Activated CD8-positive, alpha-beta memory T cell treated with anti-CD3 and anti-CD28 coated beads, Interleukin-2, amount 50 U/mL, for 4 hours (primary cell): ENCODE measurements at regions not wholly inside any gene's neighbourhood (a gene's known extent, or its start where the extent isn't known, plus 50 kb on each side); places are given as distances from the start of the nearest gene placed in this dataset.
"Not testable (repeated sequence)": the region's sequence is repeated elsewhere in the genome, so short reads cannot be mapped to it uniquely, and the experiment has no call there.

Source experiments
- DNase-seq: peaks from one replicate; pipeline ENCODE4 v3.0.0-alpha.2; 2020

DNA sequence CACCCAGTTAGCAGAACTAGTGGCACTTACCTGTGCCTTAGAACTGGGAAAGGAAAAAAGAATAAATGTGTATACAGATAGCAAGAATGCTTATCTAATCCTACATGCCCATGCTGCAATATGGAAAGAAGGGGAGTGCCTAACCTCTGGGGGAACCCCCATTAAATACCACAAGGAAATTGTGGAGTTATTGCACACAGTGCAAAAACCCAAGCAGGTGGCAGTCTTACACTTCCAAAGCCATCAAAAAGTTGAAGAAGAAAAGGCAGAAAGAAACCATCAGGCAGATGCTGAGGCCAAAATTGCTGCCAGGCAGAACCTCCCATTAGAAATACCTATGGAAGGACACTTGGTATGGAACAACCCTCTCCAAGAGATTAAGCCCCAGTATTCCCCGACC is 246.1 kb upstream of the BTG1 start:
- not testable (repeated sequence) for DNase-seq

DNA sequence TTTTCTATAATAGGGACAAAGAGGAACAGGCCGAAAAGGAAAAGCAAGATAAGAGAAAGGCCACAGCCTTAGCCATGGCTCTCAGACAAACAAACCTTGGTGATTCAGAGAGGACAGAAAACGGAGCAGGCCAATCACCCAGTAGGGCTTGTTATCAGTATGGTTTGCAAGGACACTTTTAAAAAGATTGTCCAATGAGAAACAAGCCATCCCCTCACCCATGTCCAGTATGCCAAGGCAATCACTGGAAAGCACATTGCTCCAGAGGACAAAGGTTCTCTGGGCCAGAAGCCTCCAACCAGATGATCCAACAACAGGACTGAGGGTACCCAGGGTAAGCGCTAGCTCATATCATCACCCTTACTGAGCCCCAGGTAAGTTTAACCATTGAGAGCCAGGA is 243.8 kb upstream of the BTG1 start:
- no peak for DNase-seq

DNA sequence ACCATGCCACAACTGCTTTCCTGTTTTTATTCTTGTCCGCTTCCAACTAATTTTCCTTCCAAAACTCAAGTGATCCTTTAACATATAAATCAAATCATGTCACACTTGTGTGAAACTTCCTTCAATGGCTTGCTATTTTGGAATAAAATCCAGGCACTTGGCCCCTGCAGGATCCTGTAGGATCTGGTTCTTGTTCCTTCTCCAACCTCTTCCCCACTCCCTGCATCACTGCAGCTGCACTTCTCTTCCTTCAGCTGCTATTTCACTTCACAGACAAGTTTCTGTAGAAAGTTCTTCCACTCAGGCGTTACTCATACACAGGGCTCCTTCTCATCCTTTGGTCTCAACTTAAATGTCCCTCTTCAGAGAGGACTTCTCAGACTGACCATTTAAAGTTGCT is 239.7 kb upstream of the BTG1 start:
- no peak for DNase-seq

DNA sequence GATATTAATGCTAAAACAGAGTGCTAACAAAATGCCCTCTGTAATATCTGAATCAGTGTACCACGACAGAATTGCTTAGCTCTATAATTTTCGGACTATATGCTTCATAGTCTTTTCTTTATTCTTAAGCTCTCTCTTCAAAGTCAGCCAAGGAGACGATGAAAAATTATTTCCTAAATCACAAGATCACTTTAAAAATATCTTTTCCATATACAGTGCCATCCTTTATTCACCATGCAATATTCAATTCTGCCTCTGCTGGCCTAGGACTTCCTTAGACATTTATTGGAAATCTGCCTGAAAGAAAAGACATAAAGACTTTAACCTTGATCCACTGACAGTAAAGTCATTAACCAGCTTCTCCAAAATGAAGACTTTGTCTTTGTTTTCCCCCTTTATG is 238.9 kb upstream of the BTG1 start:
- no peak for DNase-seq

DNA sequence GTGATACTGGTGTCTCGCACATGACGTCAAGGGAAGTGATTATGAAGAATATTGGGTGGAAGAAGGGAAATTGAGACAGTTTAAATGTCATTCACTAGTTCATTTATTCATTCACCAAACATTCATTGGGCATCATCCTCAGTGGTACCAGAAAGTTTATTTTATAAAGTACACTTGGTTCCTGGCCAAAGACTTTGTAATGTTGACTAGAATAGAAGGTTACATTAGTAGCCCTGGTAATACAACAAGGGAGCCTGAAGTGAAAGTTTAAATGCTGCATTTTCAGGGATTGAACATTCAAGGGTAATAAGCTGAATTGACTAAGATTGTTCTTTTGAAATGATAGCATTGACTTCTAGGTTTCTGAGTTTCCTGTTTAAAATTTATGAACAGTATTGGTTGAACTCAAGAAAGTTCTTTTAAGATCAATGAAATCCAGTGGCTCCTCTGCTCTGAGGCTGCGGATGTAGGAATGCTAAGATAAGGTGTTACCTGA is 236.8 kb upstream of the BTG1 start:
- no peak for DNase-seq

DNA sequence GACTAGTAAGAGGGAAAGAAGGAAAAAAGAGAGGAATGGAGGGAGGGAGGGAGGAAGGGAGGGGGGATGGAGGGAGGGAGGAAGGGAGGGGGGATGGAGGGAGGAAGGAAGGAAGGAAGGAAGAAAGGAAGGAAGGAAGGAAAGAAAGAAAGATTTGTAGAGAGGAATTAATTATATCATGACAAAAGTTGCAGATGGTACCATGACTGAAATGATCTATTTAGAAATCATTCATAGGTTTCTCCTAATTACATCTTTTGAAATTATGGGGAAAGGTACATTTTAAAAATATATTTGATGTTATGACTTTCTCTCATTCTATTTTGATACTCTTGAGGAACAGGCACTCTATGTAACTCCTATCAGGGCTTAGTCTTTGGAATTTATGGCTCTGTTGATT is 236.2 kb upstream of the BTG1 start:
- no peak for DNase-seq

DNA sequence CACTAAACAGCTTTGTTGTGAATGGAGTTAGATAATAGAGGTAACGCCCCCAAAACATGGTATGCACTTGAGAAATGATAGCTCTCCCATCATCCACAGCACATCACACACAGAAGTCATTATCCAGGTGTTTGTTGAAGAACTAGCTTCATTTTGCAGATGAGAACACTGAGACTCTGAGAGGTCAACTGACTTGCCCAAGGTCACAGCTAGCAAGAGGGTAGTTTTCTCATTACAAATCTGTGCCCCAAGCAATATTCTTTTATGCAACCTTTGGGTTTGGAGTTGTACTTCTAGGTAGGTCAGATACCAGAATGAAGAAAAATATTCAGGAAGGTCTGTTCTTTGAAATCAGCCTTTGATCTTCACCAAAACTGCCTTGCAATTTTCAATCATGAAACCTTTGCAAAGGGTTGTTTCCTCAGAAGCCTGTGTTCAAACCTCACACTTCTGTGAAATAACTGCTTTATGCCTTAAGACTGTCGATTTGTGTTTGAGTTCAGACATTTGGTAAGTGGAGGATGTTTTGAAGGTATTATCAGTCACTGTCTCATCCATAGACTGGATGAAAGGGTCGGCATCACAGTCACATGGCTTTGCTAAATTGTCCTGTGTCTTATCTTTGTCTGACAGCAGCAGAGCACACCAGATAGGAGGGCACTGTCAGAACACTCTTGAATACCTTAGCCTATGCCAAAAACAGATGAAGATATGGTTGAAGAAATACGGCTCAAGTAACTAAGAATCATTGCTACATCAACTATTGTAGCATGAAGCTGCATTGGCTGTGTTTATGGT is 233.2 kb upstream of the BTG1 start:
- DNase-seq, result no peak

DNA sequence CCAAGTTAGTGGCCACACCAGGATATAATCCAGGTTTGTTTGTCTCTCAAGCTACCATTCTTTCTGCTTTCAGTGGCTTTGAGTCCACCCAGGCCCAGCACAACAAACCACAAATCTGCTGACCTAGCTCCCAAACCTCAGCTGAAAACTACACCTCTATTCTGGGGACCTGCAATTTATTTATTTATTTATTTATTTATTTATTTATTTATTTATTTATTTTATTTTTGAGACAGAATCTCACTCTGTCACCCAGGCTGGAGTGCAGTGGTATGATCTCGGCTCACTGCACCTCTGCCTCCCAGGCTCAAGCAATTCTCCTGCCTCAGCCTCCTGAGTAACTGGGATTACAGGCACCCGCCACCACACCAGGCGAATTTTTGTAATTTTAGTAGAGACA is 229.9 kb upstream of the BTG1 start:
- not testable (repeated sequence) for DNase-seq

DNA sequence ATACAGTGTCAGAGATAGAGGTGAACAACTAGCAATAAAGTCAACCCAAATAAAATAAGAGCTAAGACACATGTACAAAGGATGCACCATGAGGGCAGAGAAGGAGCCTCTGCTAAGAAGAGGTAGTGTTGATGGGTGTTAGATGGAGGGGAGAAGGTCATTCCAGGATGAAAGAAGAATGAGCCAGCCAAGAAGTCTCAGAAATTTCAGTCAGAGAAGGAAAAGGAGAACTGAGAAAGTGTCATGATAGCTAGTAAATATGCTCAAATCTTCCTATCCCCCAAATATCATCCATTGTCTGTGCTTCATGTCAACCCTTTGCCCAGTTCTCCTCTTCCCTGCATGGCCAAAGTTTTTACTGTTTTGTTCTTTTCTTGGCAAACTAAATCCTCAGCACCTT is 225.2 kb upstream of the BTG1 start:
- no peak for DNase-seq

DNA sequence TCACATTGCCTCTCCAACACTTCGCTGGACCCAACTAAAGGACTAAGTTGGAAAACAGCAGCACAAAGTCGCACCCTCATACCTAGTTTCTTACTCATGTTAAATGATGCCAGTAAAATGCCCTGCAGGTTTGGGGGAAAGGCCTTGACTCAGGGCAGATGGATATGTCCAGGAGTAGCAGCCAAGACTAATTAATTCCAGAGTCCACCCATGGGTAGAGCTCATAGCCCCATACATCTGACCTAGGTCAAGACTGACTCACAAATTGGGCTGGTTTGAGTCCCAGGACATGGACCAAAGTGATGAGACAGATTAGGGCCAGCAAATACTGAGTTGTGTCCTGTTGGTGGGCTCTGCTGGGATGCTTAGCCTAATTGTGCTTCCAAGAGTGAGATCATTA is 224.0 kb upstream of the BTG1 start:
- DNase-seq, result no peak

DNA sequence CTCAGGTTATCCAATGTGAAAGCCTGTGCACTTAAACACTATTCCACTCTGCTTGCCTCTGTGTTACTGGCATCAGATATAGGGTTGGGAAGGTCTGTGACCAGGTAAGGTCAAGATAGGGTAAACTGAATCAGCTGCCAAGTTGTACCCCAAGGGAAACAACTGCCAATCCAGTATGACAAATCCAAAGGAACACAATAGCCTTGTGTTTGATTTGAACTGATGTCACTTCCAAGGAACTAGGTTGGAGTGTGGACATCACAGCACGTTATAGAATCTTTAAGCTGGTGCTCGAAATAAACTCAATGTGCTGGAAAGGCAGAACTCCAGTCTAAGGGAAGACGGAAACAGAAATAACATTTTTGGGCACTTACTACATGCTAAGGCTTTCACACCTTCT is 223.4 kb upstream of the BTG1 start:
- no peak for DNase-seq

DNA sequence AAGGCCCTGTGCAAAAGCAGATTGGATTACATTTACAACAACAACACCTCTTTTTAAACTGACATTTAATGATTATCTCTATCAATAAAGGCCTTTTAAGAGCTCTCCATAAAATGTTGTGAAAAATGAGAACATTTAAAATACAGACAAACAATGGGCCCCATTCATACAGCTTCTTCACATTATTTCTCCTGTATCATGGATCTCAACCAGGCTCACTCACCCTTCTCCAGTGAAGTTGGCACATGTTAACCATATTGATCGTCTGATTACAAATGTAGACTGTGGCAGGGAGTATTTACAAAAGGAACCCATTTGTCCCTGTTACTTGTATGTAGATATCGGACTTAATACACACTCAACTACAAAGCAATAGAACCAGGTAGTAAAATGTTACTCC is 220.2 kb upstream of the BTG1 start:
- no peak for DNase-seq

DNA sequence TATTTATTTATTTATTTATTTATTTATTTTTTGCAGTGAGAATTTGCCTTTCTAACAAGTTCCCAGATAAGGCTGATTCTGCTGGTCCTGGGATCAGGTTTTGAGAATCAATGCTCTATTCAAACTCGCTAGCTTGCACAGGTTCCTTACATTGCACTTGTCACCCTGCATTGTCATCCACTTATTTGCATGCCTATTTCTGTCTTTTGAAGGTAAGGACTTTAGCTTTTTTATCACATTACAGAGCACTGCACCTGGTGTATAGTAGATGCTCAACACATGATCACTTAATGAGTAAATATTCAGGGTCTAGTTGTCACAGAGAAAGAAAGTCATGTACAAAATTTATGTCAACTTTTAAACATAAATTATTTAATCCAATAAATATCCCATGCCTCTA is 219.7 kb upstream of the BTG1 start:
- no peak for DNase-seq

DNA sequence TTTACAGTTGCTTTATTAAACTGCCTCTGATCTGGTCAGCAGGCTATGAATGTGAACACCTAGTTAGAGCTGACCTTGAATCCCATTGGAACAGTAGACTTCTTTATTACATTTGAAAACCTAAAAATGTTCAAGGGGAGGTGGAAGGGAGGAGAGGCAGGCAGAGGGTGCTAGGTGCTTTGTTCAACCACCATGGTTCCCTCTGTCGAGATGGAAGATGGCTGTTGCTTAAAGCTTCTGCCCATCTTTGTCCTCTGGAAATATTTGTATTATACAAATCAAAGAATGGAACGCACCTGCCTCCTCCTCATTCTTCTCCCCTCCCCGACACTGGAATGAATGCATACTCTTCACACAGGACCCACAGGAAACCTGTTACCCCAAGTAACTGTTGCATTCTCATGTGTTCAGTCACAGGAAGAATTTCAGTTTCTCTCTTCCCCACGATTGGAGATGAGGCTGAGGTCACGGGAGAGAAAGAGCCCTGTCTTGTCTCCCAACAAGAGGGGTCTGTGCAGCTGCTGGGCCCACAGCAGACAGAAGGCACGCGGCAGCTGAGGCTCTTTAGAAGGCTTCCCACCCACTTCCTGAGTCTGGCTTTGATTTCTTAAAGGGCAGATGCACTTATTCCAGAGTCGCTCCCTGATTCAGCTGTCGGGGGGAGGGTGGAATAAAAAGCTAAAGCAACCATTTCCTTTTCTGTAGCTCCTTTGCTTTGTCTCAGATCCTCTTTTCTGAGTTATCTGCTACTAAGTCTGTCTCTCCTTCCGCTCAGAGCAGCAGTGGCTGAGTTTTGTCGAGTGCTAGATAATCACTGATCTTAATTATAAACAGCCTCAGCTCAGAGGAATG is 217.9 kb upstream of the BTG1 start:
- peak; percentile 57 for DNase-seq

DNA sequence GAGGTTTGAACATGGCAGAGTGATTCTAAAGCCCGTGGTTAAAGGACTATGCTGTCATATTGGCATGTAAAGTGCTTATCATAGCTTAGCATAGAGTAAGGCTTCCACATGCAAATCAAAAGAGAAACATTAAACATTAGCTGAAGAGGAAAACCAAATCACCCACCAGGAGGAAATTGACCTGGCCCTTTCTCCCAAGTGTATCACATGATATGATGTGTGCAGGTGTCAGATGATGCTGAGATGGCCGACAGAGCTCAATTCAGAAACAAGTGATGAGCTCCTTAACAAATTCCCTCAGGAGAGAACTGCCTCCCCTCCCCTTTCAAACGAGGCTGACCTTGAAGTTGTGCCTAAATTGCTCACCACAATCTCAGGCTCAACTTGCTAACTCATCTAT is 217.1 kb upstream of the BTG1 start:
- no peak for DNase-seq

DNA sequence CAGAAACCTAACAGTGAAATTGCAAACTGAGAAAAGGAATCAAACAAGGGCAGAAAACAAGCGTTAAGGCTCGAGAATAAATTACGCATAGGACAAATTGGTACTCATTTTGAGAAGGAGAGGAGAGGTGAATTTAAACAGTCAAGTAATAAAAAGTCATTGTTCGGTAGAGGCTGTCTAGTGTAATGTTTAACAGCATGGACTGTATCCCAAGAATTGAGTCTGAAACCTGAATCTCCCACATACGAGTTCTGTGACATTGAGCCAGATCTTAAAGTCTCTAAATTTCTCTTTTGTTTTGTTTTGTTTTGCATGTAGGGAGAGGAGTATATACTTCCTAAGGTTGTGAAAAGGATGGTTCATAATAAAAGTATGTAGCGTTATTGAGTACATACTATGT is 216.5 kb upstream of the BTG1 start:
- no peak for DNase-seq

DNA sequence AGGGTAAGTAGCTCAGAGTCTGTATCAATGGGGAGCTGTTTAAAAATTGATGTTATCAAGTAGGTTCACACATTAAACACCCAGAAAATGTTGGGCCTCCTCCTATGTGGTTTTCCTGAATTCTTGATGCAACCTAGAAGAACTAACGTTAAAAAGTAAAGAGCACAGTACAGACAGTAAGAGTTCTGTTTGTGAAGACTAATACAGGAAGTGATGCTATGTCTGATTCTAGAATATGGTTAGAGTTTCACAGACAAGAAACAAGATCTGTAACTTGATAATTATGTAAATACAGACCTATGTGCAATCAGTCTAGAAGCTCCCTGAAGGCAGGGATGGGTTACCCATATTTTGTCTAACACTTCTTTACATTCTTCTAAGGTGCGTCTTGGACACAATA is 214.9 kb upstream of the BTG1 start:
- no peak for DNase-seq

DNA sequence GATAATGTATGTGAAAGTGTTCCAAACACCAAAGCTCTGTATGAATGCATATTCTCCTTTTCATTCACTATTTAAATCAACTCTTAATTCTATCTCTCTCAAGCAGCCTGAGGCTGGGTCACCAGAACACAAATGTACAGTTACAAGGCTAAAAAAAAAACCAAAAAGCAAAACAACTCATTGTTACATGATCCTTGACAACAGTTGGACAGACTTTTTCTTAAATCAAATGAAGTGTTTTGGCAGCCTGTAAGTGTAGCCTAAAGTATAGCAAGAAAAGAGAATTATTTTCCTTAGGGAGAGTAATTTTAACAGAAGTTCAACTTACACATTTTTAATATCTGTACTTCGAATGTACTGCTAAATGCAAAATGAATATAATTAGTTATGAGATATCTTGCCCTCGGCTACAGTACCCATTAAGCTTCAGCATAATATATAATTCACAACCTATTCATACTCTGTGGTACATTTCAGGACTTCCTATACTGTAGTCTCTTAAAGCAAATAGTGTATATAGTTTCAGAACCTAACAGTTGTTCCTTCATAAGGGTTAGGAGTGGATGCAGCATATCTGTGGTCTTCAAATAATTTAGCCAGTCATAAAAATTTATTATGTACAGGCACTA is 214.0 kb upstream of the BTG1 start:
- no peak for DNase-seq

DNA sequence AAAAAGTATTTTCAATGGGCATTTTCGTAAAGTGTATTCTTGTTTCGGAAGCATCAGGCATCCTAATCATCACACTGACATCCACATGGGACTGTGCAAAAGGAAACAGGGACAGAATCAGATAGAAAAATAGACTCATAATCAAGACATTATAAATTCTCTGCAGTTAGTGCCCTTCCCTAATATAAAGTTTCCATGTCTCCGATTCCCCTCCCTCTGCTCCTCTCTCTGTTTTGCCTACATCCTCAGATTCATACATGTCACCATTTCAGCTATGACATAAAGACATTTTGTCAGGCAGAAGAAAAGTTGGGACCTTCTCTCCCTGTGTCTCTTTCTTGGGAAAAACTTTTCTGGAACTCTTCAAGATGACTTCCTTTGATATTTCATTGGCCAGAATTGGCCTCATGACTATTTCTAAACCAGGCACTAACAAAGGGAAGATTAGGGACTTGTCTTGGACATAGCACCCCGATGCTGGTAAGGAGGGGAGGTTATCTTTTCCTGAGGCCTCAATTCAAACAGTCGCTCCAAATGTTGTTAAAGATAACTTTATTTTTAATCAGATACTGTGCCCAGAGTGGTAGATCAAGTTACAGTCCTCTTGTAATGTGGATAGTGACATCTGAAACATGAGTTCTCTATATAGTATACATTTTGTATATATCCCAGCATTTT is 212.1 kb upstream of the BTG1 start:
- no peak for DNase-seq

DNA sequence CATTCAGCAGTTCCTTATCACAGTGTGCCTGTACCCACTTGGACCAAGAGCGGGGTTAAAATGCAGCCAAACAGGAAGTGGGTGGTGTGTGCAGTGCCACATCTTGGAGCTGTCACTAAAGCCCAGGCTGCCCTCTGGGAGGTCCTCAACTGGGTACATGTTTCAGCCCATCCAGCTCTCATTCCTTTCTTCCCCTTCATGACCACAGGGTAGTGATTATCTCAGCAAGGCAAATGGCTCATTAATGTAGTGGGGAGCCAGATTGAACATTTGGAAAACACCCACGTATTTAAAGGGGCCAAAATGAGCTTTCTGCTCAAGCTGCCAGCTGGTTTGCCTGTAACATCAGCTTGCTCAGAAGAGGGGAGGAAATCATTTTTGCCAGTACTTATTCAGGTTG is 210.8 kb upstream of the BTG1 start:
- no peak for DNase-seq

DNA sequence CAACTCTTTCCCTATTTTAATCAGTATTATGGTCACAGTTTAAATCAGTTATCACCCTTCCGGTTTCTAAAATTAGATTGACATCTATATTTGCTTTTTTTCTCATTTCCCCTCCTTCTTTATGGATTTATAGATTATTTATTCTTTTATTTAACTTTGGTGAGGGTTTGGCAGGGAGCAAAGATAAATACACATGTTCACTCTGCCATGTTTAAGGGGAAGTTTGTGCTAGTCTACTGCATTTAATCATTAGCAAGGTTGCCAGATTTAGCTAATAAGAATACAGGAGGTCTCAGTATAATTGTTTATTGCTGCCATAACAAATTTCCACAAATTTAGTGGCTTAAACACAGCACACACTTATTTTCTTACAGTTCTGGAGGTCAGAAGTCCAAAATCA is 204.0 kb upstream of the BTG1 start:
- no peak for DNase-seq

DNA sequence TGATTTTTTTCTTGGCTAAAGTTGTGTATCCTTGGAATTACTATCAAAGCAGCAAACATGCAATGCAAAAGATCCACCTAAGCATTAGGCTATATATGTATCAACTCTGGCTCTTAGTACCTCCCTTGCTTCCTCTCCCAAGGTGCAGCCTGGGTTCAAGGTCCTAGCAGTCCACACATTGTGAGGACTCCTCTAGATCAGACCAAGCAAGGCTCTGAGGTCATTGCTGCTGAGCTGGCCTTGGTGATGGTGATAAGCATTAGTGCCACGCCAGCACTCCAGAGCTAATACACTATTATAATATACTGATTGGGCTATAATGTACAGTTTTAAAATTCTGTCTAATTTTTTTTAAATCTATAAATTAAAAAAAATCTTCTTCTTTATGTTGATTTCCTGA is 196.9 kb upstream of the BTG1 start:
- no peak for DNase-seq

DNA sequence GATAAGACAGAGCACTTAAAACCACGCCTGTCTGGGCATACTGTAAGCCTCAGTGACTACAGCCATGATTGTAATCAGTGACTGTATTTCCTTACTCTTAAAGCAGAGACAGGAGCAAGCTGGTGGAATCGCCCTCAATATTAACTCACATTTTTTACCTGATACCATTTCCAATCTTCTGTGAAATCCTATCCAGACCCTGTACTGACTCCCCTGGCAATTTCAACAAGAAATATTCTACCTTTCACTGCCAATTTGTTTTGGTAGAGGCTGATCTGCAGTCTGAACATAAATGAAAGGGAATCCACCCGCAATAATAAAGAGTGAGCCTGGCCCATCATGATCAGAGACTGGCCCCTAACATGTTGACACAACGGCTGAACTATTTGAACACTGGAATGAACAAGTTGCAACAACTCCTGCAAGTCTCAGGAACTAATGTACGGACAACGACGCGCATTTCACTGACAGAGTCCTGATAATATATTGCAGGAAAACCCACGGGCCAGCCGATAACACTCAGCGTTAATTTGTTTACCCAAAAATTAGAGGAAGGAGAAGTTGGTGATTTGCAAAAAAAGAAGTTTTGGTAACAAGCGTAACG is 195.5 kb upstream of the BTG1 start:
- DNase-seq, result no peak
